ENCODE measurements at regions not wholly inside any gene's neighbourhood (a gene's known extent, or its start where the extent isn't known, plus 50 kb on each side); places are given as distances from the start of the nearest gene placed in this dataset.

GRCh38 chr16:86241681-86242080 is 268.6 kb upstream of the FOXF1 start:
- TF ChIP-seq CTCF (conservative IDR thresholded peaks at IDR 0.05), result no peak
- TF ChIP-seq ZFX (IDR thresholded peaks at IDR 0.05), result no peak

Measured in C4-2B (cell line).